IMR-90 (cell line): ENCODE measurements at regions not wholly inside any gene's neighbourhood (a gene's known extent, or its start where the extent isn't known, plus 50 kb on each side); places are given as distances from the start of the nearest gene placed in this dataset.

Experiments used
- ATAC-seq: fragments of 200-7000 bp; cut with Tn5 transposase; 2 replicates; pipeline ENCODE4 v1.9.1; 2020; ENCODE audit warnings: low read depth, mild to moderate bottlenecking, moderate library complexity
- BruUV-seq: library from RNA; stranded (reverse); fragments of 400-500 nt; replicated peaks from 2 replicates; lab custom pipeline; 2021; lab: Mats Ljungman, UMichigan
- CTCF ChIA-PET: fragments of 300-600 bp; formaldehyde crosslinking; extraction: SDS; loops from one replicate; lab custom pipeline; 2021; ENCODE audit warnings: antibody characterized with exemption; lab: Yijun Ruan, JAX
- POLR2A ChIA-PET: fragments of 300-600 bp; sonication (Branson Sonifier 250); formaldehyde crosslinking; loops from one replicate; lab custom pipeline; 2022; ENCODE audit warnings: antibody characterized with exemption; ENCODE audit not compliant: unreplicated experiment; lab: Charles Lee
- DNase-seq: peaks from one replicate; pipeline ENCODE4 v3.0.0; 2013
- H2AFZ ChIP-seq: replicated peaks from 2 replicates; pipeline ENCODE3; 2013; ENCODE audit warnings: low read length, mild to moderate bottlenecking; ENCODE audit not compliant: poor library complexity
- H2AK5ac ChIP-seq: 2 replicates; pipeline ENCODE4 v1.6.1; 2013; ENCODE audit warnings: low read depth, low read length, inconsistent platforms
- H2AK9ac ChIP-seq: replicated peaks from 2 replicates; pipeline ENCODE3; 2013; ENCODE audit warnings: mild to moderate bottlenecking, low read depth, low read length, moderate library complexity; ENCODE audit not compliant: poor library complexity
- H2BK120ac ChIP-seq: 2 replicates; pipeline ENCODE4 v1.6.1; 2013; ENCODE audit warnings: low read depth, low read length, inconsistent platforms
- H2BK15ac ChIP-seq: 3 replicates; pipeline ENCODE4 v1.6.1; 2013; ENCODE audit warnings: low read depth, low read length, inconsistent platforms
- H2BK20ac ChIP-seq: 2 replicates; pipeline ENCODE4 v1.6.1; 2013; ENCODE audit warnings: low read depth, mild to moderate bottlenecking, inconsistent platforms, low read length, moderate library complexity
- H2BK5ac ChIP-seq: 2 replicates; pipeline ENCODE4 v1.6.1; 2013; ENCODE audit warnings: mild to moderate bottlenecking, low read depth, low read length, inconsistent platforms; ENCODE audit not compliant: poor library complexity, severe bottlenecking
- H3K14ac ChIP-seq: replicated peaks from 2 replicates; pipeline ENCODE4 v1.6.1; 2013; ENCODE audit warnings: low read depth, low read length, inconsistent platforms
- H3K18ac ChIP-seq: 2 replicates; pipeline ENCODE4 v1.6.1; 2013; ENCODE audit warnings: low read depth, low read length, control low read depth
- H3K23ac ChIP-seq: 2 replicates; pipeline ENCODE4 v1.6.1; 2013; ENCODE audit warnings: low read depth, low read length, inconsistent platforms
- H3K27ac ChIP-seq: 2 replicates; pipeline ENCODE4 v1.5.1; 2013; ENCODE audit warnings: mild to moderate bottlenecking, control low read depth, low read length; ENCODE audit not compliant: insufficient read depth
- H3K27me3 ChIP-seq: 2 replicates; pipeline ENCODE4 v1.6.1; 2013; ENCODE audit warnings: low read length; ENCODE audit not compliant: control insufficient read depth, insufficient read depth
- H3K36me3 ChIP-seq: 2 replicates; pipeline ENCODE4 v1.6.1; 2013; ENCODE audit warnings: low read length, mixed read lengths; ENCODE audit not compliant: control insufficient read depth, insufficient read depth
- H3K4ac ChIP-seq: 2 replicates; pipeline ENCODE4 v1.6.1; 2013; ENCODE audit warnings: low read depth, low read length, inconsistent platforms
- H3K4me1 ChIP-seq: 2 replicates; pipeline ENCODE4 v1.6.1; 2013; ENCODE audit warnings: low read length, mixed read lengths; ENCODE audit not compliant: control insufficient read depth, insufficient read depth
- H3K4me2 ChIP-seq: 2 replicates; pipeline ENCODE4 v1.6.1; 2013; ENCODE audit warnings: low read depth, mild to moderate bottlenecking, control low read depth, low read length, moderate library complexity
- H3K4me3 ChIP-seq: 2 replicates; pipeline ENCODE4 v1.5.1; 2013; ENCODE audit warnings: low read depth, mild to moderate bottlenecking, control low read depth, low read length, moderate library complexity; ENCODE audit not compliant: insufficient read depth
- H3K56ac ChIP-seq: 2 replicates; pipeline ENCODE4 v1.6.1; 2013; ENCODE audit warnings: low read length, inconsistent platforms; ENCODE audit not compliant: insufficient read depth; ENCODE audit errors: extremely low read depth
- H3K79me1 ChIP-seq, 2 experiments: 2 replicates each; pipeline ENCODE4 v1.6.1; 2013; ENCODE audit warnings: low read length in 2 of 2, inconsistent platforms in 1 of 2, low read depth in 1 of 2
- H3K9ac ChIP-seq: 2 replicates; pipeline ENCODE4 v1.6.1; 2013; ENCODE audit warnings: low read depth, low read length, control low read depth
- H3K9me1 ChIP-seq: 2 replicates; pipeline ENCODE4 v1.6.1; 2013; ENCODE audit warnings: low read length, inconsistent platforms; ENCODE audit not compliant: insufficient read depth
- H3K9me3 ChIP-seq: 2 replicates; pipeline ENCODE4 v1.6.1; 2013; ENCODE audit warnings: low read length; ENCODE audit not compliant: control insufficient read depth, insufficient read depth
- H4K20me1 ChIP-seq: 2 replicates; pipeline ENCODE4 v1.6.1; 2013; ENCODE audit warnings: low read length, inconsistent platforms; ENCODE audit not compliant: insufficient read depth
- H4K5ac ChIP-seq: 2 replicates; pipeline ENCODE4 v1.6.1; 2013; ENCODE audit warnings: mild to moderate bottlenecking, low read depth, low read length, control low read depth
- H4K8ac ChIP-seq, 2 experiments: 2 replicates each; pipeline ENCODE4 v1.6.1; 2013; ENCODE audit warnings: low read depth in 2 of 2, low read length in 2 of 2, control low read depth in 1 of 2, inconsistent platforms in 1 of 2
- H4K91ac ChIP-seq: 2 replicates; pipeline ENCODE4 v1.6.1; 2013; ENCODE audit warnings: low read depth, low read length, inconsistent platforms; ENCODE audit not compliant: insufficient read depth
- BHLHE40 ChIP-seq: fragments of 150-350 bp; IDR thresholded peaks from 2 replicates; pipeline ENCODE4 v1.6.1; 2016; ENCODE audit warnings: mild to moderate bottlenecking, low read depth, low read length
- CEBPB ChIP-seq: IDR thresholded peaks from 2 replicates; pipeline ENCODE4 v1.6.1; 2012; ENCODE audit warnings: low read depth, low read length, improper control_type of control experiment
- CHD1 ChIP-seq: IDR thresholded peaks from 2 replicates; pipeline ENCODE4 v1.6.1; 2012; ENCODE audit warnings: low read depth, low read length, improper control_type of control experiment
- FOS ChIP-seq: fragments of 150-350 bp; IDR thresholded peaks from 2 replicates; pipeline ENCODE4 v1.6.1; 2016; ENCODE audit warnings: low read depth, low read length
- MAFK ChIP-seq: IDR thresholded peaks from 2 replicates; pipeline ENCODE4 v1.6.1; 2012; ENCODE audit warnings: low read depth, low read length, improper control_type of control experiment
- MAZ ChIP-seq: IDR thresholded peaks from 2 replicates; pipeline ENCODE4 v1.6.1; 2012; ENCODE audit warnings: low read depth, mild to moderate bottlenecking, low read length, improper control_type of control experiment, moderate library complexity, borderline replicate concordance
- MXI1 ChIP-seq: IDR thresholded peaks from 2 replicates; pipeline ENCODE4 v1.6.1; 2012; ENCODE audit warnings: low read depth, mild to moderate bottlenecking, low read length, moderate library complexity, borderline replicate concordance
- NFE2L2 ChIP-seq: fragments of 150-350 bp; IDR thresholded peaks from 2 replicates; pipeline ENCODE4 v1.6.1; 2016; ENCODE audit warnings: low read depth, mild to moderate bottlenecking, low read length
- POLR2A ChIP-seq: IDR thresholded peaks from 2 replicates; pipeline ENCODE4 v1.6.1; 2012; ENCODE audit warnings: mild to moderate bottlenecking, low read depth, low read length
- RAD21 ChIP-seq: IDR thresholded peaks from 2 replicates; pipeline ENCODE4 v1.6.1; 2012; ENCODE audit warnings: low read length, improper control_type of control experiment
- RCOR1 ChIP-seq: IDR thresholded peaks from 2 replicates; pipeline ENCODE4 v1.6.1; 2012; ENCODE audit warnings: mild to moderate bottlenecking, low read length, improper control_type of control experiment; ENCODE audit not compliant: insufficient replicate concordance
- RFX5 ChIP-seq: IDR thresholded peaks from 2 replicates; pipeline ENCODE4 v1.8.0; 2012; ENCODE audit warnings: low read depth, mild to moderate bottlenecking, low read length, moderate library complexity
- SMC3 ChIP-seq: fragments of 150-350 bp; IDR thresholded peaks from 2 replicates; pipeline ENCODE4 v1.6.1; 2016; ENCODE audit warnings: low read depth, mild to moderate bottlenecking, antibody characterized with exemption, low read length, moderate library complexity
- WGBS, 2 experiments: methylation state at CpG; one replicate each; pipeline versions ENCODE4 v1.1.5 to v1.1.7; 2013; ENCODE audit warnings: missing lambda C conversion rate in 2 of 2; ENCODE audit not compliant: insufficient read length in 1 of 2; ENCODE audit errors: extremely low coverage in 2 of 2; 5-methylcytosine and 5-hydroxymethylcytosine counted together
- dilution Hi-C: fragments of 300-500 bp; cut with HindIII; formaldehyde crosslinking; loops from one replicate; pipeline ENCODE4 v1.14.3; 2018; ENCODE audit warnings: low sequenced_read_pairs; ENCODE audit not compliant: unreplicated experiment
- in situ Hi-C: fragments of 300-500 bp; cut with MboI; formaldehyde crosslinking; loops from 3 replicates; pipeline ENCODE4 v1.14.3; 2019; ENCODE audit warnings: low sequenced_read_pairs, inconsistent platforms, mixed read lengths
- intact Hi-C: fragments of 100-400 bp; cut with micrococcal nuclease; formaldehyde crosslinking; loops from 2 replicates; pipeline ENCODE4 v1.10.0; 2022
- TF ChIP-seq, protein P1 (sequence below): fragments of 150-350 bp; IDR thresholded peaks from 2 replicates; pipeline ENCODE4 v1.6.1; 2016; ENCODE audit warnings: low read depth, mild to moderate bottlenecking, low read length, moderate library complexity, borderline replicate concordance
- TF ChIP-seq, protein P2 (sequence below): conservative IDR thresholded peaks from 2 replicates; pipeline ENCODE4 v1.5.1; 2012; ENCODE audit warnings: mild to moderate bottlenecking, low read depth, low read length, improper control_type of control experiment

- no peak overlapping the region for H3K18ac ChIP-seq
- no peaks in the 10 kb centered on the region for H3K79me1 ChIP-seq
- no TSS peak for BruUV-seq
- no peaks in the 10 kb centered on the region for H3K4me1 ChIP-seq
- H3K4ac ChIP-seq, result no peak overlapping the region
- no peak overlapping the region for H2BK120ac ChIP-seq
- H3K4me3 ChIP-seq, result no peak overlapping the region
- no peak overlapping the region for H2BK15ac ChIP-seq
- H4K5ac ChIP-seq, result no peak overlapping the region
- H3K9me3 ChIP-seq, result no peaks in the 10 kb centered on the region
- H3K23ac ChIP-seq, result no peak overlapping the region
- H3K9me1 ChIP-seq, result peaks cover 4% of the 10 kb centered on the region; the same call in 1 of the 2 replicates
- intact Hi-C loops, result no loop called here
- H3K4me2 ChIP-seq, result no peak overlapping the region
- H4K20me1 ChIP-seq, result no peaks in the 10 kb centered on the region
- no peaks in the 10 kb centered on the region for H3K27me3 ChIP-seq
- TF ChIP-seq POLR2A, result no peak
- no peak for TF ChIP-seq CHD1
- no peak for TF ChIP-seq RAD21
- no peak for TF ChIP-seq CEBPB
- TF ChIP-seq MAFK, result no peak
- no peak for TF ChIP-seq SMC3
- TF ChIP-seq NFE2L2, result no peak
- TF ChIP-seq, protein P1, sequence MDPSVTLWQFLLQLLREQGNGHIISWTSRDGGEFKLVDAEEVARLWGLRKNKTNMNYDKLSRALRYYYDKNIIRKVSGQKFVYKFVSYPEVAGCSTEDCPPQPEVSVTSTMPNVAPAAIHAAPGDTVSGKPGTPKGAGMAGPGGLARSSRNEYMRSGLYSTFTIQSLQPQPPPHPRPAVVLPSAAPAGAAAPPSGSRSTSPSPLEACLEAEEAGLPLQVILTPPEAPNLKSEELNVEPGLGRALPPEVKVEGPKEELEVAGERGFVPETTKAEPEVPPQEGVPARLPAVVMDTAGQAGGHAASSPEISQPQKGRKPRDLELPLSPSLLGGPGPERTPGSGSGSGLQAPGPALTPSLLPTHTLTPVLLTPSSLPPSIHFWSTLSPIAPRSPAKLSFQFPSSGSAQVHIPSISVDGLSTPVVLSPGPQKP, result no peak
- no peak for TF ChIP-seq BHLHE40
- TF ChIP-seq MAZ, result no peak
- TF ChIP-seq RFX5, result no peak
- TF ChIP-seq RCOR1, result no peak
- TF ChIP-seq, protein P2, sequence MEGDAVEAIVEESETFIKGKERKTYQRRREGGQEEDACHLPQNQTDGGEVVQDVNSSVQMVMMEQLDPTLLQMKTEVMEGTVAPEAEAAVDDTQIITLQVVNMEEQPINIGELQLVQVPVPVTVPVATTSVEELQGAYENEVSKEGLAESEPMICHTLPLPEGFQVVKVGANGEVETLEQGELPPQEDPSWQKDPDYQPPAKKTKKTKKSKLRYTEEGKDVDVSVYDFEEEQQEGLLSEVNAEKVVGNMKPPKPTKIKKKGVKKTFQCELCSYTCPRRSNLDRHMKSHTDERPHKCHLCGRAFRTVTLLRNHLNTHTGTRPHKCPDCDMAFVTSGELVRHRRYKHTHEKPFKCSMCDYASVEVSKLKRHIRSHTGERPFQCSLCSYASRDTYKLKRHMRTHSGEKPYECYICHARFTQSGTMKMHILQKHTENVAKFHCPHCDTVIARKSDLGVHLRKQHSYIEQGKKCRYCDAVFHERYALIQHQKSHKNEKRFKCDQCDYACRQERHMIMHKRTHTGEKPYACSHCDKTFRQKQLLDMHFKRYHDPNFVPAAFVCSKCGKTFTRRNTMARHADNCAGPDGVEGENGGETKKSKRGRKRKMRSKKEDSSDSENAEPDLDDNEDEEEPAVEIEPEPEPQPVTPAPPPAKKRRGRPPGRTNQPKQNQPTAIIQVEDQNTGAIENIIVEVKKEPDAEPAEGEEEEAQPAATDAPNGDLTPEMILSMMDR, result no peak
- no peak for TF ChIP-seq FOS
- TF ChIP-seq MXI1, result no peak
- ChIA-PET CTCF (no interaction called here), POLR2A (no interaction called here)
- no peak overlapping the region for H2BK20ac ChIP-seq
- no peak overlapping the region for H3K9ac ChIP-seq
- no peak overlapping the region for H2AK9ac ChIP-seq
- in situ Hi-C loops, result no loop called here
- WGBS, 2 experiments, result 4% methylated on average over 3 of the region's 5 CpGs; no CpG with 5 or more reads in 1 of the 2 experiments
- no peak for DNase-seq
- H4K8ac ChIP-seq, result no peak overlapping the region
- no peak overlapping the region for H2BK5ac ChIP-seq
- no peak overlapping the region for H4K91ac ChIP-seq
- H2AK5ac ChIP-seq, result no peak overlapping the region
- H3K14ac ChIP-seq, result no peak overlapping the region
- H3K56ac ChIP-seq, result no peak overlapping the region
- H3K36me3 ChIP-seq, result no peaks in the 10 kb centered on the region
- dilution Hi-C loops, result no loop called here
- ATAC-seq, result no peak
- no peak overlapping the region for H3K27ac ChIP-seq
- H2AFZ ChIP-seq, result no peak overlapping the region
Measured at GRCh38 chr18:5728531-5728930, 166.8 kb downstream of the TMEM200C start.
